ENCODE measurements at regions not wholly inside any gene's neighbourhood (a gene's known extent, or its start where the extent isn't known, plus 50 kb on each side); places are given as distances from the start of the nearest gene placed in this dataset.

- Histone ChIP-seq H3K4me3 (ENCODE audit: low read length) (no peak overlapping the region), H3K27me3 (ENCODE audit: insufficient read depth, low read length) (no peaks in the 10 kb centered on the region), H3K36me3 (ENCODE audit: insufficient read depth, low read length) (no peaks in the 10 kb centered on the region), H3K9me3 (ENCODE audit: low read length) (no peaks in the 10 kb centered on the region), H2AFZ (ENCODE audit: low read depth, low read length) (no peak overlapping the region), H3K4me1 (ENCODE audit: insufficient read depth, low read length) (no peaks in the 10 kb centered on the region)
Measured at GRCh38 chr3:159593927-159594605, 394.6 kb upstream of the IL12A start.

DNA sequence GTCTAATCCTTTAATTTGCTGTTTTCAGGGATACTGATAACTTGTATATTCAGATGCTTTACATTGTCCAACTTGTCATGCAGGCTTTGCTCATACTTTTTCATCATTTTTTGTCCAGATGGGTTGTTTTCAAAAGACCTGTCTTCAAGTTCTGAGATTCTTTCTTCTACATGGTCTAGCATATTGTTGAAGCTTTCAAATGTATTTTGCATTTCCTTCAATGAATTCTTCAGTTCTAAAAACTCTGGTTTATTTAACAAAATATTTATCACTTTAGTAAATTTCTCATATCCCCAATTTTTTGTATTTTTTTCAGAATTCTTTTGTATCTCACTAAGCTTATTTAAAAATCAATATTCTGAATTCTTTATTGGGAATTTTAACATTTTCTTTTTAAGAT, 388.3 kb upstream of the IL12A start:
- Histone ChIP-seq H3K36me3 (ENCODE audit: insufficient read depth, low read length) (no peaks in the 10 kb centered on the region), H3K9me3 (ENCODE audit: low read length) (no peaks in the 10 kb centered on the region), H3K4me3 (ENCODE audit: low read length) (no peak overlapping the region), H3K27me3 (ENCODE audit: insufficient read depth, low read length) (no peaks in the 10 kb centered on the region), H3K4me1 (ENCODE audit: insufficient read depth, low read length) (no peaks in the 10 kb centered on the region), H2AFZ (ENCODE audit: low read depth, low read length) (no peak overlapping the region)

- H3K27me3 ChIP-seq (ENCODE audit: insufficient read depth, low read length): peaks cover 4% of the 10 kb centered on the region
- no peaks in the 10 kb centered on the region for H3K4me1 ChIP-seq (ENCODE audit: insufficient read depth, low read length)
- H3K4me3 ChIP-seq (ENCODE audit: low read length): no peak overlapping the region
- no peaks in the 10 kb centered on the region for H3K9me3 ChIP-seq (ENCODE audit: low read length)
- no peak overlapping the region for H2AFZ ChIP-seq (ENCODE audit: low read depth, low read length)
- no peaks in the 10 kb centered on the region for H3K36me3 ChIP-seq (ENCODE audit: insufficient read depth, low read length)
Measured at GRCh38 chr3:159604151-159604581, 384.5 kb upstream of the IL12A start.

- no peak overlapping the region for H2AFZ ChIP-seq (ENCODE audit: low read depth, low read length)
- H3K9me3 ChIP-seq (ENCODE audit: low read length): no peaks in the 10 kb centered on the region
- peaks cover 4% of the 10 kb centered on the region for H3K27me3 ChIP-seq (ENCODE audit: insufficient read depth, low read length)
- H3K4me1 ChIP-seq (ENCODE audit: insufficient read depth, low read length): no peaks in the 10 kb centered on the region
- no peak overlapping the region for H3K4me3 ChIP-seq (ENCODE audit: low read length)
- H3K36me3 ChIP-seq (ENCODE audit: insufficient read depth, low read length): no peaks in the 10 kb centered on the region
Measured at GRCh38 chr3:159605101-159605500, 383.5 kb upstream of the IL12A start.

GRCh38 chr3:159605776-159606175, 382.9 kb upstream of the IL12A start:
- H2AFZ ChIP-seq (ENCODE audit: low read depth, low read length): no peak overlapping the region
- H3K9me3 ChIP-seq (ENCODE audit: low read length): no peaks in the 10 kb centered on the region
- H3K36me3 ChIP-seq (ENCODE audit: insufficient read depth, low read length): no peaks in the 10 kb centered on the region
- H3K4me1 ChIP-seq (ENCODE audit: insufficient read depth, low read length): no peaks in the 10 kb centered on the region
- no peak overlapping the region for H3K4me3 ChIP-seq (ENCODE audit: low read length)
- peaks cover 4% of the 10 kb centered on the region for H3K27me3 ChIP-seq (ENCODE audit: insufficient read depth, low read length)

DNA sequence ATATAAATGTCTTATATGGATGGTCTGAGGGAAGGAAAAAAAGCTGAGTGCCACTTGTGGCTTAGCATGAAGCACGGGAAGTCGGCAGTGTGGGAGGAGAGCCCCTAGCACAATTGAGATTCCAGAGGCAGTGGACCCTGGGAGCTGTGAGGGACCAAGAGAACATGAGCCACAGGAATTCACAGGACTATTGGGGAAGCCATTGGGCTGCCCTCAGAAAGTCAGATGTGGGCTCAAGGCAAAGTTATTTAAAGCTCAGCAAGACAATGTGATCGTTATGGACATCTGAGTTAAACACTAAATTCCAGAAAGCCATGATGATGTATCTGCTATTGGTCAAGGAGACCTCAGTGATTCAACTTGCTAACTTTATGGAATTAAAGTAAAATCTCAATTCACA, 380.8 kb upstream of the IL12A start:
- H2AFZ ChIP-seq (ENCODE audit: low read depth, low read length): no peak overlapping the region
- H3K4me3 ChIP-seq (ENCODE audit: low read length): no peak overlapping the region

DNA sequence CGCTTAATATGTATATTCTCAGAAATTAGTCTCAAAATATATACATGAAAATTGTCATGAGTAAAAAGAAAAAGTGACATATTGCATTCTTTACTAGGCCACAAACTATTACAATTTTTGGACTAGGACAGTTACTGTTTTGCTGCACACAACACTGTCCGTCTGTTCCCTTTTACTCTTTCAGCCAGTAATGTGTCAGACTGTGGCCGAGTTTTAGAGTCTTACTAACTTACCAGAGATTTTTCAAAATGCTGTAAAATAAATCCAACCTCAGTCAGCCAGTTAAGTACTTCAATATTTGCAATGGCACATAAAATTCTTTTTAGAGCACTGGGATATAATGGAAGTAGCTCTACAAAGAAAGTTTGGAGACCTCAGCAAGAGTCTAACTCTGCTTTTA, 380.3 kb upstream of the IL12A start:
- Histone ChIP-seq H3K9me3 (ENCODE audit: low read length) (no peaks in the 10 kb centered on the region), H2AFZ (ENCODE audit: low read depth, low read length) (no peak overlapping the region), H3K36me3 (ENCODE audit: insufficient read depth, low read length) (no peaks in the 10 kb centered on the region), H3K4me3 (ENCODE audit: low read length) (no peak overlapping the region), H3K27me3 (ENCODE audit: insufficient read depth, low read length) (peaks cover 4% of the 10 kb centered on the region), H3K4me1 (ENCODE audit: insufficient read depth, low read length) (no peaks in the 10 kb centered on the region)

More for the DNA sequence above, 380.8 kb upstream of the IL12A start:
- Histone ChIP-seq H3K27me3 (ENCODE audit: insufficient read depth, low read length) (peaks cover 4% of the 10 kb centered on the region), H3K9me3 (ENCODE audit: low read length) (no peaks in the 10 kb centered on the region), H3K36me3 (ENCODE audit: insufficient read depth, low read length) (no peaks in the 10 kb centered on the region), H3K4me1 (ENCODE audit: insufficient read depth, low read length) (no peaks in the 10 kb centered on the region)

DNA sequence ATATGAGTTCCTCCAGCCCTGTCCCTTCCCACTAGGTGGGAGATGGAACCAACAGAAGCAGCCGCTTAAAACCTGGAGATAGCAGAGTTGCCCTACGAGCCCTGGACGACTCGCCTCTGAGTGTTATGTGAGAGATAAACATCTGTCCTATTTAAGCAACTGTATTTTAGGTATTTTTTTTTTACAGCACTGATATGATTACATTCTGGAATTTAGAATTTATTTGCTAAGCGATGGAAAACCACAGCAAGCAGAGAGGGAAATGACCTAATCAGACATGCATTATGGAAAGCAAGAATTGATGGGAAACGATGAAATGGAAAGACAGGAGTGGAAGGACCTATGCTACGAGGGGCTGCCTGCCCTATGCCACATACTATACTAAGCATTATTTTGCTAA, 379.0 kb upstream of the IL12A start:
- H3K4me3 ChIP-seq (ENCODE audit: low read length): no peak overlapping the region
- no peaks in the 10 kb centered on the region for H3K9me3 ChIP-seq (ENCODE audit: low read length)
- no peak overlapping the region for H2AFZ ChIP-seq (ENCODE audit: low read depth, low read length)

DNA sequence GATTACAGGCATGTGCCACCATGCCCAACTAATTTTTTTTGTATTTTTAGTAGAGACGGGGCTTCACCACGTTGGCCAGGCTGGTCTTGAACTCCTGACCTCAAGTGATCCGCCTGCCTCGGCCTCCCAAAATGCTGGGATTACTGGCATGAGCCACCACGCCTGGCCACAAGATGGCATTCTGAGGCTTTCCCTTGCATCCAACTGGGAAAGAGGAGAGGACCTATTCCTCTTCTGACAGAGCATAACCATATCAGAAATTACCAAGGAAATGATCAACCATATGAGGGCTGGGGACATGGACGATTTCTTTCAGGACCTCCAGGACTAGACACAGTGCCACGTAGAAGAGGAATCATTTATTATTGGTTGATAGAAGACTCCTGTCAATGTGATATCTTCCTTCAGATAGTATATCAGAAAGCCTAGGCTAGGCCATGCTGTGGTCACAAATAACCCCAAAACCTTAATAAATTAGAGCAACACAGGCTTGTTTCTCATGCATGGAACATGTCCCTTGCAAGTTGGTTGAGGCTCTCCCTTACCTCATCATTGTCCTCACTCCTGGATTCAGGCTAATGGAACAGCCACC, 372.3 kb upstream of the IL12A start:
- H3K4me3 ChIP-seq (ENCODE audit: low read length): no peak overlapping the region
- H3K27me3 ChIP-seq (ENCODE audit: insufficient read depth, low read length): no peaks in the 10 kb centered on the region
- H3K9me3 ChIP-seq (ENCODE audit: low read length): no peaks in the 10 kb centered on the region
- H2AFZ ChIP-seq (ENCODE audit: low read depth, low read length): no peak overlapping the region
- H3K36me3 ChIP-seq (ENCODE audit: insufficient read depth, low read length): no peaks in the 10 kb centered on the region
- peaks cover 20% of the 10 kb centered on the region for H3K4me1 ChIP-seq (ENCODE audit: insufficient read depth, low read length)

More for the DNA sequence above, 379.0 kb upstream of the IL12A start:
- Histone ChIP-seq H3K27me3 (ENCODE audit: insufficient read depth, low read length) (peaks cover 4% of the 10 kb centered on the region), H3K4me1 (ENCODE audit: insufficient read depth, low read length) (no peaks in the 10 kb centered on the region), H3K36me3 (ENCODE audit: insufficient read depth, low read length) (no peaks in the 10 kb centered on the region)

- no peaks in the 10 kb centered on the region for H3K27me3 ChIP-seq (ENCODE audit: insufficient read depth, low read length)
- H3K9me3 ChIP-seq (ENCODE audit: low read length): no peaks in the 10 kb centered on the region
- no peak overlapping the region for H3K4me3 ChIP-seq (ENCODE audit: low read length)
- no peaks in the 10 kb centered on the region for H3K36me3 ChIP-seq (ENCODE audit: insufficient read depth, low read length)
- H3K4me1 ChIP-seq (ENCODE audit: insufficient read depth, low read length): peaks cover 20% of the 10 kb centered on the region
- no peak overlapping the region for H2AFZ ChIP-seq (ENCODE audit: low read depth, low read length)
Measured at GRCh38 chr3:159619341-159619885, 369.2 kb upstream of the IL12A start.

DNA sequence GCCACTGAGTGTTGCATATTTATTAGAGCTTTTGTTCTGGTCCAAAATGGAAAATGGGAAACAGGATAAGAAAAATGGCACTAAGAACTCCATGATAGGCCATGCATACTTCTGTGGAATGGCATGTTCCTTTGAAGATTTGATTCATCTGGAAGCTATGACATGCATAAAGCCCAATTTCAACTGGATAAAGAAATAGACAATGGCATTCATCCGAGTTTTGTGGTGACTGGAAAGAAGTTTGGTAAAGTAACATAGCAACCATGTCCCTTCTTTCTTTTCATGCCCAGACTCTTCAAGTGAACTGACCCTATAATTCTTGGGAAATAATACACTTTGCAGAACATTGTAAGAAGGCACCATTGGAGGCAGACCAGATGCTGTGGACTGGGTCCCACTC, 368.4 kb upstream of the IL12A start:
- Histone ChIP-seq H3K27me3 (ENCODE audit: insufficient read depth, low read length) (no peaks in the 10 kb centered on the region), H3K9me3 (ENCODE audit: low read length) (no peaks in the 10 kb centered on the region), H3K4me1 (ENCODE audit: insufficient read depth, low read length) (peaks cover 20% of the 10 kb centered on the region), H3K36me3 (ENCODE audit: insufficient read depth, low read length) (no peaks in the 10 kb centered on the region), H3K4me3 (ENCODE audit: low read length) (no peak overlapping the region), H2AFZ (ENCODE audit: low read depth, low read length) (no peak overlapping the region)

- Histone ChIP-seq H3K9me3 (ENCODE audit: low read length) (no peaks in the 10 kb centered on the region), H2AFZ (ENCODE audit: low read depth, low read length) (no peak overlapping the region), H3K4me1 (ENCODE audit: insufficient read depth, low read length) (peaks cover 20% of the 10 kb centered on the region), H3K36me3 (ENCODE audit: insufficient read depth, low read length) (no peaks in the 10 kb centered on the region), H3K4me3 (ENCODE audit: low read length) (no peak overlapping the region), H3K27me3 (ENCODE audit: insufficient read depth, low read length) (no peaks in the 10 kb centered on the region)
Measured at GRCh38 chr3:159620873-159621272, 367.8 kb upstream of the IL12A start.

- Histone ChIP-seq H3K27me3 (ENCODE audit: insufficient read depth, low read length) (no peaks in the 10 kb centered on the region), H2AFZ (ENCODE audit: low read depth, low read length) (no peak overlapping the region), H3K9me3 (ENCODE audit: low read length) (no peaks in the 10 kb centered on the region), H3K4me3 (ENCODE audit: low read length) (no peak overlapping the region), H3K4me1 (ENCODE audit: insufficient read depth, low read length) (peaks cover 4% of the 10 kb centered on the region), H3K36me3 (ENCODE audit: insufficient read depth, low read length) (no peaks in the 10 kb centered on the region)
Measured at GRCh38 chr3:159624616-159625015, 364.0 kb upstream of the IL12A start.

Measured in neuron (in vitro differentiated cells).